Superior temporal gyrus (tissue), 1 donor: ENCODE measurements at regions not wholly inside any gene's neighbourhood (a gene's known extent, or its start where the extent isn't known, plus 50 kb on each side); places are given as distances from the start of the nearest gene placed in this dataset.
"Not testable (repeated sequence)": the region's sequence is repeated elsewhere in the genome, so short reads cannot be mapped to it uniquely, and the experiment has no call there.

Experiments
- DNase-seq: peaks from one replicate; pipeline ENCODE4 v3.0.0-alpha.2; 2016; ENCODE audit errors: extremely low spot score

DNA sequence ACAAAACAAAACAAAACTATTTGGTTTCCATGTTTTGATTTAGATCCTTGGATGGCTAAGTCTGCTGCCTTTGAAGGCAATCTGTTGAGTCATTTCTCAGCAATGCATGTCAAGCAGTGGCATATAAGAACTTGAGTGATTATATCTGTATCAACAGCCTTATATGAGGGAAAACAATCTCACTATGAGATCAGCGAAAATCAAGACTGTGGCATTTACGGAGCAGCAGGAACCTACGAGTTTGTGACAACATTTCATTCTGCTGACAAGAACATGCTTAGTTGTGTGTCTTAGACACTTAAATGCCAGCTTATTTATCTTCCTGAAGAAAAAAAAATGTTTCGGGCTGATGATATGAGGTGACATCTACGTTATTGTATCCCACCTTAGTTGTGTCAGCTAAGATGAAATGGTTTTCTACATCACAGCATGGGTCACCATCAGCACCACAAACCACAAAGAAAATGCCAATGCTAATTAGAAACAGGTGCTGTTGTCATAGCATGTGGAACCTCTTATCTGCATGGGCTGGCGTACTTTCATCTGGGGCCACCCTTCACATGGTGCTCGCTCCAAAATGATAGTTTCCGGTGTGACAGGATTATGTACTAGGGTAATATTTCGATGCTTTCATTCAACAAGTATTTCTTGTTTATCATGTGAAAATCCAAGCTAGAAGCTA is 1085.5 kb downstream of the SORCS1 start:
- no peak for DNase-seq

DNA sequence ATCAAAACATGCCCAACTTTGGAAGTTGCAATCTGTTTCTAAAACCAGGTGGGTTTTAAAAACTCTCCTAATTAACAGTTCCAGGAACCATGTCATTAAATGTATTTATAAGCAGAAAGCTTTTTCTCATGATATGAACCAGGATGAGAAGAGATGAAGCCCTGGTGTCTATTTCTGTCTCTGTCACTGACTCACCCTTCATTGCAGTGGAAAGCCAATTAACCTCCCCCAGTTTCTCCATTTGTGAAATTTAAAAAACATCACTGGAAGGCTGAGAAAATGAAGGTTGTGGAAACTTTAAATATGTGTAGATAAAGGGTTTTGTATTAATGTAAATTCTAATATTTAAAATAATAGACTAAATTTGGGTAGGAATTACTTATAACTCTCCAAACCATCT is 1088.0 kb downstream of the SORCS1 start:
- peak; percentile 43 for DNase-seq

DNA sequence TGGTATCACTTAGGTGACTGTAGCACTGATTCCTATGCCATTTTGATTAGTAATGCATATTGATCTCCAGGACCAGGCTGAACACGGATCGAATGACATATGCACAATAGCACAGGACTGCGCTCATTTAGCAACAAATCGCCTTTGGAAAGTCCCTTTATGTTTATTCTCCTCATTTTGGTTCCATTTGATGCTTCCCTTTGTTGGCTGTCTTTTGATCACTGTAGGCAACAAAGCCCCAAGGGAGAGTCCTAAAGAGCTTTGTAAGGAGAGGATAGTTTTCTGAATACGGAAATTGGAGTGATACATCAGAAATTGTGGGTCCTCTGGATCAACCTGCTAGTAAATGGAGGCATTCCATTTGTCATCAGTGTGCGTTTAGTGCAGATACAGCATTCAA is 1111.4 kb downstream of the SORCS1 start:
- DNase-seq: no peak

DNA sequence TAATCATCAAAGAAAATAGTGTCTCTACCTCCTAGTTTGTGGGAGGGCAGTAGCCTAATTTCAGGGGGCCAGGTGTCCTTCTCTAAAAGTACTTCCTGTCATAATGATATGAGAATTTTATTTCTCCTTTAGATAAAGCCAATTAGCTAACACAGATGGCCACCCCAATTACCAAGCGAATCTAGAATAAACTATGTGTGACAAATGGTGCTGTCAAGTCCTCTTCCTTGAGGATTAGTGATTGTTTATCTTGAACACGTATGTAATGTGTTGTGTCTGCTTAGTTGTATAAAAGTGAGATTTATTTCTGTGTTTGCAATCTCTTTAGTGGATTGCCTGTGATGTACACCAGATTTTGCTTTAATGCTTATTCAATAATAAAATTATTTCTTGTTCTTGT is 1120.0 kb downstream of the SORCS1 start:
- DNase-seq: no peak

DNA sequence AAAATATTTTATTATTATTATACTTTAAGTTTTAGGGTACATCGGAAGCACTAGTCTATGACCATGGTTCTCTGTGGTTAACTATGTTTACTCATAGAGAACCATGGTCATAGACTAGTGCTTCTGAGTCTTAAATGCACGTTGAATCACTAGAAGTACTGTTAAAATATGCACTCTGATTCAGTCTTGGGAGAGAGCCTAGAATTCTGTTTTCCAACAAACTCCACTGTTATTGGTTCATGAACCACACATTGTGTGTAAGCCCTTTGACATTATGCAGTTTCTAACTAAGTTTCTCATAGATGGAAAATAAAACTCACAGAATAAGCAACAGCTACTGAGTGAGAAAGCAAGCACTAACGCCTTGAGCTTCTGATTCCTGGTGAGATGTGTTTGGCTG is 1120.6 kb downstream of the SORCS1 start:
- DNase-seq: peak; percentile 25

DNA sequence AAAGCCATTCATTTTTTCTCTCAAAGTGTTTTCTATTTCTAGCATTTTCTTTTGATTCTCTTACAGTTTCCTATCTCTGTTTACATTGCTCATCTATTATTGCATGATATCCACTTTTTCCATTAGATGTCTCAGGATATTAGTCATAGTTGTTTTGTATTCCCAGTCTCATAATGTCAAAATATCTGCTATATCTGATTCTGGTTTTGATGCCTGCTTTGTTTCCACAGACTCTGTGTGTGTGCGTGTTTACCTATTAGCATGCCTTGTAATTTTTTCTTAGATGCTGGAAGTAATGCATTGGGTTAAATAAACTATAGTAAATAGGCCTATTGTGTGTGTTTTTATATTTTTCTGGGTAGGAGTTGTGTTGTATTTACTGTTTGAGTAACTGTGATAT is 1126.3 kb downstream of the SORCS1 start:
- DNase-seq: no peak

DNA sequence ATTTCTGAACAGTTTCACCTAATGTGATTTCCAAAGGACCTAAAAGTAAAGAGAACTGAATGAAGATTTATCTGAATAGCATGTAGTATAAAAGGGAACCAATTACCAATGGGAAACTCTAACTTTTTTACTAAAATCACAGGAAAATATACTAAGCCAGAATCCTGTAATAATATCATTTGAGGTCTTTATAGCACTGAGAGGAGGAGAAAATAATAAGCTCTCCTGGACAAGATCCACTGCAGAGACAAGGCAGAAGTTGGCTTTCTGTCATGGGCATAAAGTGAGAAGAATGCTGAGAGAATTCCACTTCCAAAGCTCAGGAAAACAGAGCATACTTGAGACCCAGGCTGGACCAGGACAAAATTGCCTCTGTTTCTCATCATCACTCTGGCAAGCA is 1131.4 kb downstream of the SORCS1 start:
- DNase-seq: no peak

DNA sequence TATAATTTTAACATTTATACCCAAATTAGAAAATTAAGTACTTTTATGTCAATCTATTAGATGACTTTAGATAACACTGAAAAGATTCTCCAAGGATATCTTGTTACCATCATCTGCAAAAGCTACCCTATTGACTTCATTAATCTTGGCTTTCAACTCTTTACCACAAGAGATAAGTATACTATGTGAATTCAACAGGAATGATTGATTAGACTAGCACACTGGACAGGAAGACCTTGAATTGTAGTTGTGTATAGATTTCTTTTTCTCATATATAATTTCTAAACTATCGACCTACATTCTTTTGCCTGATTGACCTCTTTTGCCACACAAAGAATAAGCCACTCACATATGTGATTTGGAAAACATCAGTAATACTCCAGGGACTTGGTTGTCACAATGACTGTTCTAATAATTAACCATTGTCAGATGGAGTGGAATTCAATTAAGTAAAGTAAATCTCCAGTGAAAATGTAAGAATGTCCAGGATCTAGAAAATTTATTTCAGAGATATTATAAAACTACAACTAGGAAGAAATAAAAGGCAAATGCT is 1132.0 kb downstream of the SORCS1 start:
- no peak for DNase-seq

DNA sequence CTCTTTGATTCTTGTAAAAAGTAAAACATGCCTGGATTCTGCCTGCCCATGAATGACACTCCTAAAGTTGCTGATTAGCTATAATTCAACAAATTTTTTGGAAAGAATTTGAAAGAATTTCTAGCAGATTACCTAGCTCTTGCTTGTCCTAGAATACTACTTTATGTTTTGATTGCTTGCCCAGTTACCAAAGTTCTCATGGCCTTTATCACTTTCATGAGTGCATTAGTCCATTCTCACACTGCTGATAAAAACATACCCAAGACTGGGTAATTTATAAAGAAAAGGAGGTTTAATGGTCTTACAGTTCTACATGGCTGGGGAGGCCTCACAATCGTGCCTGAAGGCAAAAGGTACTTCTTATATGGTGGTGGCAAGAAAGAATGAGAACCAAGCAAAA is 1137.3 kb downstream of the SORCS1 start:
- DNase-seq: no peak

DNA sequence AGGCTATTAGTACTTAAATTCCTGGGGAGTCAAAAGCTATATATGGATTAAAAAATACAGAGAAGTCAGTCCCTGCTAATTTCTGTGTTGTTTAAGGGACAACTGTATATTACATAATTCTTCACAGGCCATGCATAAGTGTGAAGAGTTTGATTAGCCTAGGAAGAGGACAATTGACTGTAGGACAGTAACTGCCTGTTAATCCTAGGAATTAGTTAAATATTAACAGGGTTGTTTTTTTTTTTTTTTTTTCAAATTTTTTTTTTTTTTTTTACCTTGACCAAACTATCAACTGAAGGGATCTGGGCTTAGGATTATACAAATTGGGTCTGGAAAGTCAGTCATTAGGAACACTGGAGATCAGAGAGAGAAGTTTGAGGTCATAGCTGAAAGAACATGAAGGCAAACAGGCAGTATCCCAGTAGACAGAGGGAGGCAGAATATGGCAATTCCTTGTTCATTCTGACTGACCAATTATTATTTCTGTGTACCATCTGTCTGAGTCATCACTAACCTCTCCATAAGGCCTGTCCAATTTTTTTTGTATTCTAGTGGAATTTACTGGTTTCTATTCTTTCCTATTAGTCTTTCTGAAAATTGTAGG is 1139.2 kb downstream of the SORCS1 start:
- no peak for DNase-seq

DNA sequence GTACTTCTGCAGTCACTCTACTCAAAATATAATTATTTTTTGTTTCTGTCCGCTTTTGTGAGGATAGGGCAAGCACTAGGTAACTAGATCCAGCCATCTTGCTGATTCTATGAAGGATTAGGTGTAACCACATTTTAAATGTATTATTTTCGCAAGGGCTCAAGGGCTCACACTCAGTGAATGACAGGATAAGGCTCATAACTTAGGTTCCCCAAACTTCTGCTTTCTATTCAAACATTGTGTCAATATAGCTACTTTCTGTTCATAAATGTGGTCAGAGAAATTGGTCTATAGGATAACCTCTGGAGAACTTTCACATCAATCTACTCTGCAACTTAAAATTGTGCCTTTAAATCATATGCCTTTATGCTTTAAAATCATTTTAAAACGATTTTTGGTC is 1141.2 kb downstream of the SORCS1 start:
- DNase-seq: no peak

DNA sequence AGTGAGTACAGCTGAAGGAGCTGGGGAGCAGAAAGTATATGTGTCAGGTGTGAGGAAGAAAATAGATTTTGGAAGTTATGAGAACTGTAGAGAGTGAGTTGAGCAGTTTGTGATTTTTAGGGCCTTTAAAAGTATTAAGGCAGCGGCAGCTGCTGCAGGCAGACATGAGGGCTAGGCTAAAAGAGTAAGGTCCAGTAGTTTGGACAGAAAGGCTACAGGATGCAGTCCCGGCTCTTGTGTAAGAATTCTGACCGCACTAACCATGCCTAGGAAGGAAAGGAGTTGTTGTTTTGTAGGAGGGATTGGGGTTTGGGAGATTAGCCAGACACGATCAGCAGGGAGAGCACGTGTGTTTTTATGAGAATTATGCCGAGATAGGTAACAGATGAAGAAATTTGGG is 1144.9 kb downstream of the SORCS1 start:
- DNase-seq: not testable (repeated sequence)

DNA sequence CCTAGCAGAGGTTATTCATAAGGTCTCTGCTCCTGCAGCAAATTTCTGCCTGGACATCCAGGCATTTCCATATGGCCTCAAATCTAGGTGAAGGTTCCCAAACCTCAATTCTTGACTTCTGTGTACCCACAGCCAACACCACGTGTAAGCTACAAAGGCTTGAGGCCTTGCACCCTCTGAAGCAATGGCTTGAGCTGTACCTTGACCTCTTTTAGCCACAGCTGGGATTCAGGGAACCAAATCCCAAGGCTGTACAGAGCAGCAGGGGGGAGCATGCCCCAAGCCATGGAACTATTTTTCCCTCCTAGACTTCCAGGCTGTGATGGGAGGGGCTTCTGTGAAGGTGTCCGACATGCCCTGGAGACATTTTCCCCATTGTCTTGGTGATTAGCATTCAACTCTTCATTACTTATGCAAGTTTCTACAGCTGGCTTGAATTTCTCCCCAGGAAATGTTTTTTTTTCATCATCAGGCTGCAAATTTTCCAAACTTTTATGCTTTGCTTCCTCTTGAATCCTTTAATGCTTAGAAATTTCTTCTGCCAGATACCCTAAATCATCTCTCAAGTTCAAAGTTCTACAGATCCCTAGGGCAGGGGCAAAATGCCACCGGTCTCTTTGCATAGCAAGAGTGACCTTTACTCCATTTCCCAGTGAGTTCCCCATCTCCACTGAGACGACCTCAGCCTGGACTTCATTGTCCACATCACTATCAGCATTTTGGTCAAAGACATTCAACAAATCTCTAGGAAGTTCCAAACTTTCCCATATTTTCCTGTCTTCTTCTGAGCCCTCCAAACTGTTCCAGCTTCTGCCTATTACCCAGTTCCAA is 1148.9 kb downstream of the SORCS1 start:
- not testable (repeated sequence) for DNase-seq

DNA sequence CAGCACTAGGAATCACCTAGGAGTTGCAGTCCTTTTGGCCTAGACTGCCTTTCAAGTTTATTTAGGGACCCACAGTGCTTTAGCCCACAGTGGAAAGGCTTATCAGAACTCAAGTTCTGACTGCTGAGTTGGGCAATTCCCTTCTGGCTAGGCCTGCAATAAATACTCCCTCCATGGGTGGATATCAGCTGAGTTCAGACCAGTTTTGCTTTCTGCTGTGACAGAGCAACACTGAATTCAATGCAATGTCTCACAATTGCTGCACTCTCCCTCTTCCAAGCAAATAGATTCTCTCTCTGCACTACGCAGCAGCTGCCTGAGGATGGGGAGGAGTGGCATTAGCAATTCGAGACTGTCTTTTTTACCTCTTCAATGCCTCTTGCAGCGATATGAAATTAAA is 1153.3 kb downstream of the SORCS1 start:
- DNase-seq: no peak

DNA sequence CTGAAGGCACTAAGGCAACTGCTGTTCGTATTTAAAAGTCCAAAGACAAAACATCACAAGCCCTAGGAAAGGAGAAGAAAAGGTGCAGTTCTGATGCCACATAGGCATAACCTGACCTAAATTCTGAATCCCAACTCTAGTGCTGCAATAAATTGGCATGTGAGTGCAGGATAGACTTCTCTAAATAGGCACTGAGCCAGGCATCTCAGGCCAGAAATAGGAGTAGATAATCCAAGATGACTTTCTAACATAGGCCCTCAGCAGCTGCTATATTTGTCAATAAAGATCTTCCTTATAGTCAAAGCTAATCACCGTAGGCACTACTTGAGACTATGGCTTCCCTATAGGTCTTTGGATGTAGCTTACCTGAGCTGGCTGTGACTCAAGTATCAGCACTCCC is 1163.8 kb downstream of the SORCS1 start:
- DNase-seq: no peak

DNA sequence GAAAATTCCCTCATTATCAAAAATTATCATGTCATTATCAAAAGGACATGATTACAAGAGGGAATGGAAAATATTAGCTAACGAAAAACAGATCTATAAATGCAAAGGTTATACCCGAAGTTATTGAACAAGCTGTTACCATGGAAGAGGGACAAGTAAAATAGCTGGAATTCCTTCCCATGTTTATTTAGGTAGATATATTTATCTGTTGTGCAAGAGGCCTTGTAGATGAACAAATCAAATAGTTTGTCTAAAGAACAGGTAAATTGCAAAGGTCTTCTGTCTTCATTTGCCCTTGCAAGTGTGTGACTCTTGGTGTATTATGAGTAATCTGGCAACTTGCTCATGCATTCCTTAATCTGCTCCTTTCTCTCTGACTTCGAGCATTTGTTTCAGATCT is 1170.9 kb downstream of the SORCS1 start:
- DNase-seq: no peak

DNA sequence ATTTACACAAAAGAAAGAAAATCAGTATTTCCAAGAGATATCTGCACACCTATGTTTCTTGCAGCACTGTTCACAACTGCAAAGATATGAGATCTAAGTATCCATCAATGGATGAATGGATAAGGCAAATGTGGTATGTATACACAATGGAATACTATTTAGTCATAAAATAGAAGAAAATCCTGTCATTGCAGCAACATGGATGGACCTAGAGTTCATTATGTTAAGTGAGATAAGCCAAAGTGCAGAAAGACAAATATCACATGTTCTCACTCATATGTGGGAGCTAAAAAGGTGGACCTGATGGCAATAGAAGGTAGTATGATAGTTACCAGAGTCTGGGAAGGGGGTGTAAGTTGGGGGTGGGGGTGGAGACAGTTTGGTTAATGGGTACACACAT is 1171.6 kb downstream of the SORCS1 start:
- DNase-seq: no peak

DNA sequence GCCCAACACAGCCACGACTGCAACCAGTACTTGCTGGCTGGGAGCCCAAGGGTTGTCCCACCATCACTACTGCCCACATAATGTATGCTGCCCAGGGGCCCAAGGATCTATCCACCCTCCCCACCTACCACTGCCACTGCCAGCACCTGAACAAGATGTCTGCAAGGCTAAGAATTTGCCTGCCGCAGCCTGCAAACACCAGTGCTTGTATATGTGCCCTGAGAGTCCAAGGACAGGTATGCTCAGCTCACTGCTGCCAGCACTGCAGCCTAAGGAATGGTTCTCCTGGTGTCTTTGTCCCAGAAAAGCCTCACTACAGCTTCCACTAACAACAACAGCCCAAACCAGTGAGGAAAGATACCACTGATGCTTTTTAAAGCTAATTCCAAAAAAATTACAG is 1174.0 kb downstream of the SORCS1 start:
- no peak for DNase-seq

DNA sequence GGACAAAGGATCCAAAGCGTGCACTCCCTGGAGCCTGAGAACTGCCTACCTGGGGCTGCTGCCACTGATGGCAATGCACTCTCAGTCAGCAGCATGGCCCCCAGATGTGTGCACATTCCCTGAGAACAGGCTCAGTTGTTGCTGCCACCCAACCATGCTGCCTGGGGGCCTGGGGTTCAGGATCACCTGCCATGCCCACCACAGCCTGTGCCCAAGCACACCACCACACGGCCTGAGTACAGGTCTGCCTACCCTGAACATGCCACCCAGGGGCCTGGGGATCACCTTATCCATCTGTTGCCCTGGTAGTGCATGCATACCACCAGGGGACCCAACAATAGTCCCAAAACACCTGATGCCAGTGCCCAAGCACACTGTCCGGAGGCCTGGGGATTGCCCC is 1174.5 kb downstream of the SORCS1 start:
- no peak for DNase-seq

DNA sequence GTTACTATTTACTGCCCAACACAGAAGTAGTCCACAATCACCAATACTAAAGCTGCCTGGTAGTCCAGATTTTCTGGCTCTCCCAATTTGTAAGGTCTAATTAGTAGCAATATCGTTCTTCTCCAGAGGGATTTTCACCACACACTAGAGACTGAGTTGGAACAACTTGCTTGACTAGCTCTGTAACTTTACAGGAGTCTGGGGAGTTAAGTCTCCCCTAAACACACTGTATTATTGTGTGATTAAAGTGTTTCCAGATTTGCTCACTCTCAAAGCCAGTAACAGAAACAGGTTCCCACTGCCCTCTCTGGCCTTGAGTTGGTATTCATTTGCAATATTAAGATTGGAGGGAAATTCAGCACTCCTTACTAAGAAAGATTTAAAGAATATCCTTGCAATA is 1175.7 kb downstream of the SORCS1 start:
- no peak for DNase-seq

DNA sequence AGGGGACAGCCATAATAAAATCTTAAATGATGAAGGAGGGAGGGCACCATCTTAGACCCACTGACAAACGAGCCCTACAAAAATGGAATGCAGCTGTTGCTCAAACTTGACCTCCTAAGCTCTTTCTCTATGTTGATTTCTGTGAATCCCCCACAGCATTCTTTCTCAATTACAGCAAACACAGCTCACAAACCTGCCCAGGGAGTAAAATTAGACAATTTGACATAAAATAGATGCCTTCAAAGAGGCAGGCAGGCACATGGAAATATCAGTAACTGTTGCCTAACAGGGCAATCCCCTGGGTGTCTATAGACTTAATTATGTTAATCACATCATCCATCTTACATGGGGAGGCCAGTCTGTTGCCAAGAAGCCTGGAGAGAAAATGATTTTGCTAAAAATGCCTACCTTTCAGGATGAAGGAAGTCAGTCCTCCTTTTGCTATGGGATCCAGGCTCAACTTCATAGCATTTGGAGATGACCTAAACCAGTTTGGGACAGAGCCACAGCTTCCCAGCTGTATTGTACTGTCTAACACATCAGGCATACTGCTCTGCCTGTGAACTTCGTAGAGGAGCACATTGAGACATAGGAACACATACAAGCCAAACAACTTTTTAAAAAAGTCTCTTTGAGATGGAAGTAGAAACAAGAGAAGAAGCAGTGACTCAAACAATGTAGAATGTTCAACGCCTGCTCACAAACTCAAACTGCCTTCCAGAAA is 1177.4 kb downstream of the SORCS1 start:
- no peak for DNase-seq

DNA sequence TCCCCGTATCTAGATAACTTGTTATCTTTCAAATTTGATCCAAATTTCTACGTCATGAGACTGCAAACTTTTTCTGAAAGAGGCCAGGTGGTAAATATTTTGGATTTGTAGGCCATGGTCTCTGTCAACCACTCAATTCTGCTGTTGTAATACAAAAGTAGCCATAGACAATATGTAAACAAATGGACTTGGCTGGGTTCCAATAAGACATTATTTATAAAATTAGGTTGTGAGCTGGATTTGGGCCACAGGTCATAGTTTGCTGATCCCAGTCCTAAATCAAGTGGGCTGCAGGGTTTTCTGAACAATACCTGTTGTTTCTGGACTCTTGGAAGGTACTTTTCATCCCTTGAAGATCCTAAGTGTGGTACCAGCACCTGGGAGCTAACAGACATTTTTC is 1178.0 kb downstream of the SORCS1 start:
- no peak for DNase-seq
